K562 (cell line): ENCODE measurements at regions not wholly inside any gene's neighbourhood (a gene's known extent, or its start where the extent isn't known, plus 50 kb on each side); places are given as distances from the start of the nearest gene placed in this dataset.
A peak's percentile ranks its signal among the peaks of the same experiment; 100 is the strongest.

Source experiments
- ATF7 ChIP-seq: fragments of 450-650 bp; IDR thresholded peaks from 2 replicates; pipeline ENCODE4 v1.7.1; 2014; ENCODE audit warnings: mild to moderate bottlenecking, moderate library complexity
- ERF ChIP-seq: fragments of 450-650 bp; formaldehyde crosslinking; IDR thresholded peaks from 2 replicates; pipeline ENCODE4 v1.4.0; 2020; ENCODE audit warnings: mild to moderate bottlenecking, mixed read lengths
- MAFK ChIP-seq: IDR thresholded peaks from 2 replicates; pipeline ENCODE4 v1.6.1; 2011; ENCODE audit warnings: low read length, improper control_type of control experiment
- SREBF1 ChIP-seq: fragments of 150-350 bp; IDR thresholded peaks from 2 replicates; pipeline ENCODE4 v1.6.1; 2014; ENCODE audit warnings: antibody characterized with exemption, low read depth, low read length, borderline replicate concordance
- TGIF2 ChIP-seq: sonication (generic); formaldehyde crosslinking; IDR thresholded peaks from 2 replicates; pipeline ENCODE4 v1.8.1; 2022; ENCODE audit warnings: mild to moderate bottlenecking, missing genetic modification reagents, moderate library complexity
- ZBED1 ChIP-seq: IDR thresholded peaks from 2 replicates; pipeline ENCODE4 v1.6.1; 2014
- ZNF347 ChIP-seq: fragments of 450-650 bp; formaldehyde crosslinking; IDR thresholded peaks from 2 replicates; pipeline ENCODE4 v1.4.0; 2020; ENCODE audit warnings: low read depth, mild to moderate bottlenecking, moderate library complexity
- TF ChIP-seq, protein P1 (sequence below): fragments of 450-650 bp; formaldehyde crosslinking; conservative IDR thresholded peaks from 2 replicates; pipeline ENCODE4 v1.4.0; 2022; ENCODE audit warnings: mild to moderate bottlenecking, missing genetic modification characterization
- TF ChIP-seq, protein P2 (sequence below): sonication (generic); formaldehyde crosslinking; IDR thresholded peaks from 2 replicates; pipeline ENCODE4 v1.8.0; 2023; ENCODE audit warnings: missing genetic modification reagents, mild to moderate bottlenecking, borderline replicate concordance
- TF ChIP-seq, protein P3 (sequence below): IDR thresholded peaks from 2 replicates; pipeline ENCODE4 v1.6.1; 2016; ENCODE audit warnings: missing genetic modification characterization, missing compliant biosample characterization
- TF ChIP-seq, protein P4 (sequence below): sonication (generic); formaldehyde crosslinking; IDR thresholded peaks from 2 replicates; pipeline ENCODE4 v1.8.1; 2023; ENCODE audit warnings: mild to moderate bottlenecking, missing genetic modification reagents
- TF ChIP-seq, protein P5 (sequence below): sonication (generic); formaldehyde crosslinking; IDR thresholded peaks from 2 replicates; pipeline ENCODE4 v1.8.0; 2022; ENCODE audit warnings: missing genetic modification reagents, mild to moderate bottlenecking, moderate library complexity, borderline replicate concordance
- TF ChIP-seq, protein P6 (sequence below), 3 experiments: fragments of 200-800 bp in 1 of 3; sonication (Bioruptor generic) in 1 of 3; sonication (generic) in 1 of 3; formaldehyde crosslinking in 1 of 3; IDR thresholded peaks; 2 replicates each; pipeline versions ENCODE4 v1.6.1 to v1.8.0; 2016 to 2022; ENCODE audit warnings: mild to moderate bottlenecking in 2 of 3, missing compliant biosample characterization in 2 of 3, missing genetic modification characterization in 2 of 3, missing genetic modification reagents in 1 of 3

DNA sequence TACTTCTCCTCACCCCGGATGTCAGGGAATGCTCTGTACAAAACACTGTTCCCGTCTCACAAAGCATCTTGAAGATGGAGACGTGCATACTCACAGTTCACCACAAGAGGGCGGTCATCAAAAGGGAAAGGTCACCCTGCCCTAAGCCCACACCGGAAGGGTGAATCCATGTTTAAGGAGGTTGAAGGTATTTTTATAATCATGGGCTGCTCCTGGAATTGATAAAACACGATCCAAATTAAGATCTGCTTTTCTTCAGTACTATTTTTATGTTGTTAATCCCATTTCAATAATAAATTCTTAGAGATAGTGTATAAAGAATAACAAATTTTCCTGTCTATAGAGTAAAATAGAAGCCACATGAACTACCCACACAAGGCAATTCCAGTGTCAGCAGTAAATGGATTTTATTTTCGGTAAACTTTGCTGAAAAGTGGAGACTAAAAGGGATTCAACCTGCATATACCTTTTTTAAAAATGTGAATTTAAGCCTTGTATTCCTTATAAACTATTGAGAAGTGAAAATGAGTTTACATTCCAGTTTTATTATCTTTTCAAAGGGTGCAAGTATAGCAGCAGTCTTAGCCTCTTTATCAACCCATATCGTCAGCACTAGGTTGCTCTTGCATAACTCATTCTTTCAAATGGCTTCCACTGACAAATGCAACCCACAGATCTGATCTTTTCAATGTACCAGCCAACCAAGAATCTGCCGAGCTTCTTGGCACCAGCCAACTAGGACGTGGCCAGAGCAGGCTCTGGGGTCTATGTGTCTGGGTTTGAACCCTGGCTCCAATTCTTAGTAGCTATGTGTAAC, 79.7 kb upstream of the MBOAT1 start (continued):
- TF ChIP-seq, protein P1, sequence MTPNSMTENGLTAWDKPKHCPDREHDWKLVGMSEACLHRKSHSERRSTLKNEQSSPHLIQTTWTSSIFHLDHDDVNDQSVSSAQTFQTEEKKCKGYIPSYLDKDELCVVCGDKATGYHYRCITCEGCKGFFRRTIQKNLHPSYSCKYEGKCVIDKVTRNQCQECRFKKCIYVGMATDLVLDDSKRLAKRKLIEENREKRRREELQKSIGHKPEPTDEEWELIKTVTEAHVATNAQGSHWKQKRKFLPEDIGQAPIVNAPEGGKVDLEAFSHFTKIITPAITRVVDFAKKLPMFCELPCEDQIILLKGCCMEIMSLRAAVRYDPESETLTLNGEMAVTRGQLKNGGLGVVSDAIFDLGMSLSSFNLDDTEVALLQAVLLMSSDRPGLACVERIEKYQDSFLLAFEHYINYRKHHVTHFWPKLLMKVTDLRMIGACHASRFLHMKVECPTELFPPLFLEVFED (CRISPR knock-in tag): no peak
- TF ChIP-seq ZBED1 (no peak), ATF7 (0 out of 2 replicates have a peak, but pooled peaks have one; percentile 56), SREBF1 (no peak), ERF (CRISPR knock-in tag) (no peak), TGIF2 (CRISPR knock-in tag) (no peak), MAFK (no peak), ZNF347 (CRISPR knock-in tag) (no peak)
- TF ChIP-seq, protein P2, sequence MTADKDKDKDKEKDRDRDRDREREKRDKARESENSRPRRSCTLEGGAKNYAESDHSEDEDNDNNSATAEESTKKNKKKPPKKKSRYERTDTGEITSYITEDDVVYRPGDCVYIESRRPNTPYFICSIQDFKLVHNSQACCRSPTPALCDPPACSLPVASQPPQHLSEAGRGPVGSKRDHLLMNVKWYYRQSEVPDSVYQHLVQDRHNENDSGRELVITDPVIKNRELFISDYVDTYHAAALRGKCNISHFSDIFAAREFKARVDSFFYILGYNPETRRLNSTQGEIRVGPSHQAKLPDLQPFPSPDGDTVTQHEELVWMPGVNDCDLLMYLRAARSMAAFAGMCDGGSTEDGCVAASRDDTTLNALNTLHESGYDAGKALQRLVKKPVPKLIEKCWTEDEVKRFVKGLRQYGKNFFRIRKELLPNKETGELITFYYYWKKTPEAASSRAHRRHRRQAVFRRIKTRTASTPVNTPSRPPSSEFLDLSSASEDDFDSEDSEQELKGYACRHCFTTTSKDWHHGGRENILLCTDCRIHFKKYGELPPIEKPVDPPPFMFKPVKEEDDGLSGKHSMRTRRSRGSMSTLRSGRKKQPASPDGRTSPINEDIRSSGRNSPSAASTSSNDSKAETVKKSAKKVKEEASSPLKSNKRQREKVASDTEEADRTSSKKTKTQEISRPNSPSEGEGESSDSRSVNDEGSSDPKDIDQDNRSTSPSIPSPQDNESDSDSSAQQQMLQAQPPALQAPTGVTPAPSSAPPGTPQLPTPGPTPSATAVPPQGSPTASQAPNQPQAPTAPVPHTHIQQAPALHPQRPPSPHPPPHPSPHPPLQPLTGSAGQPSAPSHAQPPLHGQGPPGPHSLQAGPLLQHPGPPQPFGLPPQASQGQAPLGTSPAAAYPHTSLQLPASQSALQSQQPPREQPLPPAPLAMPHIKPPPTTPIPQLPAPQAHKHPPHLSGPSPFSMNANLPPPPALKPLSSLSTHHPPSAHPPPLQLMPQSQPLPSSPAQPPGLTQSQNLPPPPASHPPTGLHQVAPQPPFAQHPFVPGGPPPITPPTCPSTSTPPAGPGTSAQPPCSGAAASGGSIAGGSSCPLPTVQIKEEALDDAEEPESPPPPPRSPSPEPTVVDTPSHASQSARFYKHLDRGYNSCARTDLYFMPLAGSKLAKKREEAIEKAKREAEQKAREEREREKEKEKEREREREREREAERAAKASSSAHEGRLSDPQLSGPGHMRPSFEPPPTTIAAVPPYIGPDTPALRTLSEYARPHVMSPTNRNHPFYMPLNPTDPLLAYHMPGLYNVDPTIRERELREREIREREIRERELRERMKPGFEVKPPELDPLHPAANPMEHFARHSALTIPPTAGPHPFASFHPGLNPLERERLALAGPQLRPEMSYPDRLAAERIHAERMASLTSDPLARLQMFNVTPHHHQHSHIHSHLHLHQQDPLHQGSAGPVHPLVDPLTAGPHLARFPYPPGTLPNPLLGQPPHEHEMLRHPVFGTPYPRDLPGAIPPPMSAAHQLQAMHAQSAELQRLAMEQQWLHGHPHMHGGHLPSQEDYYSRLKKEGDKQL (CRISPR knock-in tag): no peak
- TF ChIP-seq, protein P3, sequence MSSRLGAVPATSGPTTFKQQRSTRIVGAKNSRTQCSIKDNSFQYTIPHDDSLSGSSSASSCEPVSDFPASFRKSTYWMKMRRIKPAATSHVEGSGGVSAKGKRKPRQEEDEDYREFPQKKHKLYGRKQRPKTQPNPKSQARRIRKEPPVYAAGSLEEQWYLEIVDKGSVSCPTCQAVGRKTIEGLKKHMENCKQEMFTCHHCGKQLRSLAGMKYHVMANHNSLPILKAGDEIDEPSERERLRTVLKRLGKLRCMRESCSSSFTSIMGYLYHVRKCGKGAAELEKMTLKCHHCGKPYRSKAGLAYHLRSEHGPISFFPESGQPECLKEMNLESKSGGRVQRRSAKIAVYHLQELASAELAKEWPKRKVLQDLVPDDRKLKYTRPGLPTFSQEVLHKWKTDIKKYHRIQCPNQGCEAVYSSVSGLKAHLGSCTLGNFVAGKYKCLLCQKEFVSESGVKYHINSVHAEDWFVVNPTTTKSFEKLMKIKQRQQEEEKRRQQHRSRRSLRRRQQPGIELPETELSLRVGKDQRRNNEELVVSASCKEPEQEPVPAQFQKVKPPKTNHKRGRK (tag): no peak
- TF ChIP-seq, protein P4, sequence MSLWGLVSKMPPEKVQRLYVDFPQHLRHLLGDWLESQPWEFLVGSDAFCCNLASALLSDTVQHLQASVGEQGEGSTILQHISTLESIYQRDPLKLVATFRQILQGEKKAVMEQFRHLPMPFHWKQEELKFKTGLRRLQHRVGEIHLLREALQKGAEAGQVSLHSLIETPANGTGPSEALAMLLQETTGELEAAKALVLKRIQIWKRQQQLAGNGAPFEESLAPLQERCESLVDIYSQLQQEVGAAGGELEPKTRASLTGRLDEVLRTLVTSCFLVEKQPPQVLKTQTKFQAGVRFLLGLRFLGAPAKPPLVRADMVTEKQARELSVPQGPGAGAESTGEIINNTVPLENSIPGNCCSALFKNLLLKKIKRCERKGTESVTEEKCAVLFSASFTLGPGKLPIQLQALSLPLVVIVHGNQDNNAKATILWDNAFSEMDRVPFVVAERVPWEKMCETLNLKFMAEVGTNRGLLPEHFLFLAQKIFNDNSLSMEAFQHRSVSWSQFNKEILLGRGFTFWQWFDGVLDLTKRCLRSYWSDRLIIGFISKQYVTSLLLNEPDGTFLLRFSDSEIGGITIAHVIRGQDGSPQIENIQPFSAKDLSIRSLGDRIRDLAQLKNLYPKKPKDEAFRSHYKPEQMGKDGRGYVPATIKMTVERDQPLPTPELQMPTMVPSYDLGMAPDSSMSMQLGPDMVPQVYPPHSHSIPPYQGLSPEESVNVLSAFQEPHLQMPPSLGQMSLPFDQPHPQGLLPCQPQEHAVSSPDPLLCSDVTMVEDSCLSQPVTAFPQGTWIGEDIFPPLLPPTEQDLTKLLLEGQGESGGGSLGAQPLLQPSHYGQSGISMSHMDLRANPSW (CRISPR knock-in tag): no peak
- TF ChIP-seq, protein P5, sequence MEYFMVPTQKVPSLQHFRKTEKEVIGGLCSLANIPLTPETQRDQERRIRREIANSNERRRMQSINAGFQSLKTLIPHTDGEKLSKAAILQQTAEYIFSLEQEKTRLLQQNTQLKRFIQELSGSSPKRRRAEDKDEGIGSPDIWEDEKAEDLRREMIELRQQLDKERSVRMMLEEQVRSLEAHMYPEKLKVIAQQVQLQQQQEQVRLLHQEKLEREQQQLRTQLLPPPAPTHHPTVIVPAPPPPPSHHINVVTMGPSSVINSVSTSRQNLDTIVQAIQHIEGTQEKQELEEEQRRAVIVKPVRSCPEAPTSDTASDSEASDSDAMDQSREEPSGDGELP (CRISPR knock-in tag): no peak
- TF ChIP-seq, protein P6, sequence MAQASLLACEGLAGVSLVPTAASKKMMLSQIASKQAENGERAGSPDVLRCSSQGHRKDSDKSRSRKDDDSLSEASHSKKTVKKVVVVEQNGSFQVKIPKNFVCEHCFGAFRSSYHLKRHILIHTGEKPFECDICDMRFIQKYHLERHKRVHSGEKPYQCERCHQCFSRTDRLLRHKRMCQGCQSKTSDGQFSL (CRISPR knock-in tag; IDR thresholded peaks at IDR 0.05): no peak
- TF ChIP-seq, protein P6 (tag; IDR thresholded peaks at IDR 0.05): no peak
